ENCODE measurements at regions not wholly inside any gene's neighbourhood (a gene's known extent, or its start where the extent isn't known, plus 50 kb on each side); places are given as distances from the start of the nearest gene placed in this dataset.
"Not testable (repeated sequence)": the region's sequence is repeated elsewhere in the genome, so short reads cannot be mapped to it uniquely, and the experiment has no call there.

- no peak for DNase-seq
Measured at GRCh38 chr20:19026901-19027644, 185.4 kb upstream of the SLC24A3 start.

DNA sequence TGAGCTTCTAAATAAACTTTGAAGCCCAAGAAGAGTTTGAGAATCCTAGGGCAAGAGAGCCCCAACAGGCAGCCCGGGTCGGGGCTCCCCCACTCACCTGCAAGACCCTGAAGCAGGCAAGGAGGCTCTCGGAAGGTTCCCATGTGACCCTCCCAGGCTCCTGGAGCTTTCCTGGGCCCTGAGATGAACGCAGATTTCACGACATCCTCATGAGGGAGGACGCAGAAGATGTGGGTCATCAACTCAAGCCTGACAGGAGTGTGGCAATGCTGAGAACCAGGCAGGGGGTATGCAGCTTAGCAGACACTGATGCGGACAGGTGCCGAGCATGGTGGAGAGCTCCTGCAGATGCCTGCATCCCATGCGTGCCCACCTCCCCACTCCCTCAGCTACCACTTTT lies 184.5 kb upstream of the SLC24A3 start:
- DNase-seq = no peak

DNA sequence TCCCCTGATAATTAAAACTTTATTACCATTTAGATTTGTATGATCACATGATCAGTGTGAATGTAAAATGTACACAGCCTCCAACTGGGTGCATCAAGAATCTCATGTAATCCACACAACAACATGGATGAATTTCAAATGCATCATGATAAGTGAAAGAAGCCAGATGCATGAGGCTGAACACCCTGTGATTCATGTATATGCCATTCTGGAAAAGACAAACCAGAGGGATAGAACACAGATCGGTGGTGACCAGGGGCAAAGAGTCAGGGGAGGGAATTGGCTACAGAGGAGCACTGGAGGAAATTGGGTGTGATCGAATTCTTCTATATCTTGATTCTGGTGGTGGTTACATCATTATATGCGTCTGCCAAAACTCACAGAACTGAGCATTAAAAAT lies 170.7 kb upstream of the SLC24A3 start:
- DNase-seq = no peak

- no peak for DNase-seq
Measured at GRCh38 chr20:19045371-19045770, 167.1 kb upstream of the SLC24A3 start.

GRCh38 chr20:19047040-19047950 lies 165.1 kb upstream of the SLC24A3 start:
- DNase-seq = no peak

DNA sequence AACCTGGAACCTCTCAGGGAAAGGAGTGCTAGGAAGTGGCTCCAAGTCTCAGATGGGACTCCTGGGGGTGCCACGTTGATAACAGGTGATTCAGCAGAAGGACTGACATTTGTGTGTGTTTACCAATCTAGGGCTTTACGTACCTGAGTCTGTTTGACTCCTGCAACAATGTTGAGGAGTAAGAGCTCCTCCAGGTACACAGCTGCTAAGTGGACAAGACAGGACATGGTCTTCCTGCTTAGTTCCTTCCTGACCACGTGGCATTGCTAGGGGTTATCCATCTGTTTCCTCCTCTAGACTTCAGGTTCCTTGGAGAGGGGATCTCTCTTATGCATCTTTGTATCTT lies 164.5 kb upstream of the SLC24A3 start:
- DNase-seq = no peak

DNA sequence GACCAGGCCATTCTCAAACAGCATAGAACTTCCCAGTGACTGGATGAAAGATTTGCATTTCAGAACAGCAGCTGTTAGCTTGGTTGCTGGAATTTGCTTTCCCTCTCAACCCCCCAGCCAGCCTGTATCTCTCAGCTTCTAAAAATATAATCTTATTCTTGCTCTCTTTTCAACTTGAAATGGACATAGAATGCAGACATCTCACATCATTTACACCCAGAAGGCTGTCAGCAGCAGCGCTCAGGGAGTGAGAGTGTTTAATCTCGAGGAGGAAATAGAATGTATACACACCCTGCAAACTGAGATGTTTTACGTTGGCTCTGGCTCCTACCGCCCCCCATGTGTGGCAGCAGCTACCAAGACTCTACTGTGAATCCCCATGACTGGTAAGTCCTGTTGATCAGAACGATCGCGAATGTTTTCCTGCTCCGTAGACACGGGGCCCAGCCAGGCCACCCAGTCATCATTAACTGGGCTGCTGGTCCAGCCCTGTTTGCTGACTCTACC lies 163.4 kb upstream of the SLC24A3 start:
- DNase-seq = no peak

DNA sequence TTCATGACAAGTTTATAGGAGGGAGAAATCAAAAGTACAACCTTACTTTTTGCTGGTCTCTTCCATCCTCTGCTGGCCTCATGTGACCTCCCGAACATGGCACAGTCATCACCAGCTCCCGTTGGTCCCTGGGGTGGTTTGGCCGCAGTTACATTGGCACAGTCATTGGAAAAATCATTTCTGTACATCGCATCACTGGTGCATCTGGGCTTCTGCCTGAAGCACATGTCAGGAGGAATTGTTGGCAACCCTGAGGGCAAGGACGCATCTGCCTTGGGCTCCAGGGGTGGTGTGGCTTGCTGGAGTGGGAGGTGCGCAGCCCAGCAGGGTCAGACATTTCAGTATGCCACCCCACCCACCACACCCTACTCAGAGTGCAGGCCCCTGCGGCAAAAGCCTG lies 162.9 kb upstream of the SLC24A3 start:
- DNase-seq = no peak

DNA sequence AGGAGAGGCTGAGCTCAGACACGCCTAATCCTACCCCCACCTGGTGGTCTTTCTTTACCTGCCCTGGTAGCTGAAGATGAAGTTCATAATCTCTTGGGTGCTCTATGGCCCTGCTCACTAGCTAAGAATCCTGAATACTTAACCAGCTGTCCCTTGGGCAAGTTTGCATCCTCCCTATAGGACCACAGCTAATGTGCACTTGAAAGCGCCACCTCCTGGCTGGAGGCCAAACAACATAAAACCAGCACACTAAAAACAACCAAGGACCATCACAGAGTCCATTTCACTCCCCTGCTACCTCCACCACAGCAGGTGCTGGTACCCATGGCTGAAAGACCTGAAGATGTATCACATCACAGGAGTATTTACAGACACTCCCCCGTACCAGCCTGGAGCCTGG lies 155.5 kb upstream of the SLC24A3 start:
- no peak for DNase-seq

DNA sequence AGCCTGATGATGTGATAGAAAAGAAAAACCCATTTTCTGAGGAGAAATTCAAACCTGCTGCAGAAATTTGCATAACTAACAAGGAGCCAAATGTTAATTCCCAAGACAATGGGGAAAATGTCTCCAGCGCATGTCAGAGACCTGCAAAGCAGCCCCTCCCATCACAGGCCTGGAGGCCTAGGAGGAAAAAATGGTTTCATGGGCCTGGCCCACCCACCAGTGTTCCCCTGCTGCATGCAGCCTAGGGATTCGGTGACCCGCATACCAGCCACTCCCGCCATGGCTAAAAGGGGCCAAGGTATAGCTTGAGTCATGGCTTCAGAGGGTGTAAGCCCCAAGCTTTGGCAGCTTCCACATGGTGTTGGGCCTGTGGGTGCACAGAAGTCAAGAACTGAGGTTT lies 147.7 kb upstream of the SLC24A3 start:
- not testable (repeated sequence) for DNase-seq

DNA sequence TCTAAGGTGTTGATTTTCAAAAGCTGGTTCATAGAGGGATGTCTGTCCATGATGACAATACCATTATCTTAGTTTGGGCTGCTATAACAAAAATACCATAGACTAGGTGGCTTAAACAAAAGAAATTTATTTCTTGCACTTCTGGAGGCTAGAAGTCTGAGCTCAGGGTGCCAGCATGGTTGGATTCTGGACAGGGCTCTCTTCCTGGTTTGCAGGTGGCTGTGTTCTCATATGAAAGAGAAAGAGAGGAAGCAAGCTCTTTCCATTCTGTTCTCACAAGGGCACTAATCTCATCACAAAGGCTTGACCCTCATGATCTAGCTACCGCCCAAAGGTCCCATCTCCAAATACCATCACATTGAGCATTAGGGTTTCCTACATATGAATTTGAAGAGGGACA lies 144.5 kb upstream of the SLC24A3 start:
- DNase-seq = no peak

DNA sequence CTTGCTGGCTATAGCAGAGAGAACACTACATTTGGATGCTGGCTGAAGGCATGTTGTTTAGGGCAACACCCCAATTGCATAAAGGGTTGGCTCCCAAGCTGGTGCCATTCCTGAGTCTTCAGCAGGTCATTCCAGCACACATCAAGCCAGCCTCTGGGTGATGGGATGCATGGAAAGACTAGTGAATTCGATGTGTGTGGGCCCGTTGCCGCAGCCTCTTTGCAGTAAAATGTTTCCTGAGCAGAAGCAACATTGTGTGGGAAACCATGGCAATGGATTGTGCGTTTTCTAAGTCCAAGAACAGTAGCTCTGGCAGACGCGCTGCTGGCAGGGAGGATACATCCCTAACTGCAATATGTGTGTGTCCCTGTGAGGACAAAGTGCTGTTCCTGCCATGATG lies 142.4 kb upstream of the SLC24A3 start:
- no peak for DNase-seq

DNA sequence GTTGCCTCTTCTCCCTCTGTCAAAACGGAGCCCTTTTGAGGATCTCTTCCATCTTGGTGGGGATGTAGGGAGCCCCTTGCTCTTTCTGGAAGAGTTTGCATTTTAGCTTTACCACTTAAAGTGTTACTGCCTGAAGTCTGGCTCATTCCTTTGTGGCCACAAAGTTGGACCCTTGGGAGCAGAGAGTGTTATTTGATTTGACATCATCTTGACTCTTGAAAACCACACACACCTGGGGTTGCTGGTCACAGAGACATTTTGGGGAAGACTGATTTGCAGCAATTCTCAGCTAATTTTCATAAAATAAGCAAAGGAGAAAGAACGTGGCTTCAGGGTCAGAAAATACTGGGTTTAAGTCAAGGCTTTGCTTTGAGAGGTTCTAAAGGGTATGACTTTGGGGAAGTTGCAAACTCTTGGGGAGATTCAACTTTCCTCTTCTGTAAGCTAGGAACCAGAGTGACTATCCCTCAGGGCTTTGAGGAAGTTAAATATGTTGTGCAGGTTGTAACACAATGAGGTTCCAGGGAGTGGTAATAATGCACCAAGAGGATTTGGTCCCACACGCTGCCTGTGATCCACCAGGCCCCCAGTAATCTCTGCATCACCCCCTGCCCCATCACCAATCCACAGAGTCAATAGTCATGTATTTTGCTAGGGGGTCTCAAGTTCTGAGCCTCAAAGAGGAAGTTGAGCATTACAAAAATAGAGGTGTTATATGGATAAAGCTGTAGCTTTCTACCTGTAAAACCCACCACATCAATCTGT lies 141.6 kb upstream of the SLC24A3 start:
- DNase-seq = no peak

GRCh38 chr20:19071446-19071725 lies 141.1 kb upstream of the SLC24A3 start:
- no peak for DNase-seq

DNA sequence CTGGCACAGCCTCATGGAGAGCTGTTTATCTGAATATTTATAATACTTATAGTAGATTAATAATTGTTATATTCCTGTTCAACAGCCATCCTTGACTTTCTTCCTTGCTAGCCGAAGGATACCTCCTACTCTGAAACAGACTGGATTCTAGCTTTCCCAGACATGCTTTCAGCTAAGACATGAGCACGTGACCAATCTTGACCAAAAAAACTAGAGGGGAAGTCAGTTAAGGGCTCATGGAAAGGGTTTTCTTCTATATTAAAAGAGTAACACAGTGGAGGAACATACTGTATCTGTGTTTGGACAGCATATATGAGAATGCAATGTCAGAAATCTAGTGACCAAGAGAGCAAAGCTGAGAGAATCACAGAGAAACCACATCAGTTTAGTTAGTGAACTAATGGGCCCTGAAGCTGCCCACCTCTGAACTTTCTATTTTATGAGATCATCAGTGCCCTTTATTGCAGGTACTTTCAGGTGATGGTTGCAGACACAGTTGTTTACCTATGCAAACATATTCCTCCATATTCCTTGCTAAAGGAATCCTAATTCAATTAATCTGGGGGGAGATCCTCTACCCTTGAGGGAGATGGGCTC lies 140.4 kb upstream of the SLC24A3 start:
- DNase-seq = no peak

DNA sequence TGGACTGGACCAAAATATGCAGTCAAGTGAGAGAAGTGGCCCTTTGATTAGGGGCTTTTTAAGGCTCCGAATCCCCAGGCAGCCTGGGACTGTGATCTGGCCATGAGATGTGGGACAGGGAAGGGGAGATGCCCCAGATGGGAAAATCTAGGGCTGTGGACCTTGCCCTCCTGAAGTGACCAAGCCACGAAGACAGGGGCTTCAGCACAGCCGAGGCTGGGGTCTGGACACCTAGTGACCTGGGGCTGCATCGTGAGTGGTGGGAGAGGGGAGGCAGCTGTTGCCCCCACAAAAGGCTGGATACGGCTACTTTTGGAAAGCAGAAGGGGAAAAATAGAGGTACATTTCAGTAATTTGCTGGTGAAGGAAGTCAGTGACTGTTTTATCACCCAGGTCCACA lies 139.5 kb upstream of the SLC24A3 start:
- DNase-seq = no peak

DNA sequence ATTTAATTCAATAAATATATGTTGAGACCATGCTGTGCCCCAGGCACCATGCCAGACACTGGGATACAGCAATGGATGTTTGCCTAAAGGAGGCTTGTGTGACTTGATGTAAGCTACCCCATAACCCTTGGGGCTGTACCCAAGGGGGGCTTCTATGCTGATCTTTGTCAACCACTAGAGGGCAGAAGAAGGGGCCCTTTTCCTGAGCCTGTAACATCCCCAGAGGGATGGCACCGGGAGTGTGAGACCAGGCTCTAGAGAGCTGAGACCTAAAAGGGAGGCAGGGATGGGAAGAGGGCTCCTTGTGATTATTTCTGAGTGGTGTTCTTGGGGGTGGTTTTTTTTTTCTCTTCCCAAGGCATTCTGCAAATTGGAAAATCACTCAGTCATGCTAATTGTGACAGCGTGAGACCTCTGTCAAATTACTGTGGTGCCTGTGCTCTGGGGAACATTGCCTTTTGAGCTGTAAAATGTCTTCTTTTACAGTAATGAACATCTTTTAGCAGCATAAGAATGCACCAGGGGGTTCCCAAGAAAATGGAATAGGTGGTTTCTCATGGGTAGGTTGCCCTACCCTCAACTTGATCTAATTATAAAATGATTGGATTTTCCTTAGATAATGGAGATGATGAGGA lies 138.7 kb upstream of the SLC24A3 start:
- no peak for DNase-seq

DNA sequence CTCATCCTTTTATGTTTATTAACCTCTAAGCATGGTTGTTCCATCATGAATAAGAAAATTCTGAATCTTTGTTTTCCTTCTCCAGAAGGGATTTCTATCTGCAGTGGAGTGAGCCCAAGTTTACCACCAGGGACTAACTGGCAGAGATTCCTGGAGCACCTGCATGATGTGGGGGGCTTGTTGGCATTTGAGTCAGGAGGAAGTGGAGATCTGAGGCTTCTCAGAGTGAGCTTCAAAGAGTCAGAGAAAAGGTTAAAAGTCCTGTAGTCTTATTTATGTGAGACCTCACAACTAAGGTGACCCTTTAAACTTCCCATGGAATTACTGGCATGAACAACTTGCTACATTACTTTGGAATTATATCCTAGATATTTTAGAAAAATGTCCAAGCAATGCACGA lies 138.1 kb upstream of the SLC24A3 start:
- no peak for DNase-seq

GRCh38 chr20:19074828-19075516 lies 137.5 kb upstream of the SLC24A3 start:
- peak in 1 of 5 donors; percentile 6 for DNase-seq

- no peak for DNase-seq
Measured at GRCh38 chr20:19077370-19078220, 134.8 kb upstream of the SLC24A3 start.
